ENCODE measurements at regions not wholly inside any gene's neighbourhood (a gene's known extent, or its start where the extent isn't known, plus 50 kb on each side); places are given as distances from the start of the nearest gene placed in this dataset.

GRCh38 chr10:2262333-2262732 lies 525.0 kb upstream of the ADARB2 start:
- TF ChIP-seq CTCF (IDR thresholded peaks at IDR 0.05) (no peak), TEAD1 (CRISPR knock-in tag; IDR thresholded peaks at IDR 0.05) (no peak), PREB (CRISPR knock-in tag; IDR thresholded peaks at IDR 0.05; ENCODE audit: borderline replicate concordance) (no peak), PRRX2 (CRISPR knock-in tag; IDR thresholded peaks at IDR 0.05) (no peak), STAT6 (CRISPR knock-in tag; conservative IDR thresholded peaks at IDR 0.05; ENCODE audit: low read depth) (no peak)
